K562 (cell line): ENCODE measurements at regions not wholly inside any gene's neighbourhood (a gene's known extent, or its start where the extent isn't known, plus 50 kb on each side); places are given as distances from the start of the nearest gene placed in this dataset.

Experiments used
- ATAC-seq: fragments of 200-7000 bp; cut with Tn5 transposase; 3 replicates; pipeline ENCODE4 v1.9.1; 2020; ENCODE audit warnings: moderate library complexity
- BruUV-seq: library from RNA; stranded (reverse); fragments of 400-500 nt; replicated peaks from 2 replicates; lab custom pipeline; 2021; lab: Mats Ljungman, UMichigan
- CTCF ChIA-PET: fragments of 300-600 bp; formaldehyde crosslinking; extraction: SDS; loops from one replicate; lab custom pipeline; 2021; ENCODE audit warnings: low intra/inter-chr PET ratio; lab: Yijun Ruan, JAX
- POLR2A ChIA-PET: fragments of 300-600, 350-650 bp; sonication (Branson Sonifier 250); formaldehyde crosslinking; extraction: SDS; loops from one replicate; lab custom pipeline; 2021; ENCODE audit warnings: antibody characterized with exemption, inconsistent platforms; lab: Yijun Ruan, JAX
- DNase-seq, 4 experiments: peaks; one replicate each; pipeline versions ENCODE4 v3.0.0 to v3.0.0-alpha.2; 2011 to 2018; ENCODE audit warnings: low spot score in 3 of 4, mixed read lengths in 3 of 4; ENCODE audit errors: extremely low read depth in 1 of 4
- FAIRE-seq: peaks from 2 replicates; lab custom pipeline; 2011; peaks lifted over from hg19 to GRCh38; lab: Jason Lieb, UNC
- H2AFZ ChIP-seq: 2 replicates; pipeline ENCODE4 v1.6.0; 2011; ENCODE audit warnings: low read depth, low read length, control low read depth, inconsistent platforms
- H3K27ac ChIP-seq: fragments of 200-600 bp; 3 replicates; pipeline ENCODE4 v1.8.0; 2011; ENCODE audit warnings: low read depth, mild to moderate bottlenecking, control low read depth, inconsistent platforms, low read length, moderate library complexity, mixed read lengths; ENCODE audit errors: extremely low read depth
- H3K27me3 ChIP-seq, 2 experiments: fragments of 300-600 bp in 1 of 2; 2 replicates in 1 of 2; 3 replicates in 1 of 2; pipeline versions ENCODE4 v1.6.0 to v1.8.0; 2011; ENCODE audit warnings: inconsistent platforms in 2 of 2, low read length in 2 of 2, mild to moderate bottlenecking in 1 of 2, mixed read lengths in 1 of 2, moderate library complexity in 1 of 2; ENCODE audit not compliant: control insufficient read depth in 2 of 2, insufficient read depth in 2 of 2
- H3K36me3 ChIP-seq: fragments of 300-600 bp; 3 replicates; pipeline ENCODE4 v1.8.0; 2011; ENCODE audit warnings: mild to moderate bottlenecking, low read length, inconsistent platforms; ENCODE audit not compliant: control insufficient read depth, insufficient read depth
- H3K4me1 ChIP-seq, 2 experiments: fragments of 200-600 bp in 1 of 2; replicated peaks in 1 of 2; 2 replicates in 1 of 2; 3 replicates in 1 of 2; pipeline versions ENCODE4 v1.5.1 to v1.8.0; 2011; ENCODE audit warnings: inconsistent platforms in 2 of 2, low read length in 2 of 2, mild to moderate bottlenecking in 1 of 2, mixed read lengths in 1 of 2, moderate library complexity in 1 of 2; ENCODE audit not compliant: control insufficient read depth in 2 of 2, insufficient read depth in 2 of 2
- H3K4me2 ChIP-seq: 2 replicates; pipeline ENCODE4 v1.6.1; 2011; ENCODE audit warnings: low read length, control low read depth, inconsistent platforms, mixed read lengths; ENCODE audit not compliant: insufficient read depth
- H3K4me3 ChIP-seq: fragments of 200-600 bp; sonication (generic), shearing (Covaris generic); 2 replicates; pipeline ENCODE4 v1.5.1; 2016; ENCODE audit warnings: control low read depth, inconsistent platforms
- H3K79me2 ChIP-seq: fragments of 200-600 bp; 3 replicates; pipeline ENCODE4 v1.8.0; 2011; ENCODE audit warnings: low read length, inconsistent platforms; ENCODE audit not compliant: control insufficient read depth, insufficient read depth
- H3K9ac ChIP-seq, 2 experiments: 2 replicates each; pipeline versions ENCODE4 v1.6.0 to v1.6.1; 2011; ENCODE audit warnings: low read depth in 2 of 2, low read length in 2 of 2, control low read depth in 1 of 2, inconsistent platforms in 1 of 2, mild to moderate bottlenecking in 1 of 2, mixed read lengths in 1 of 2; ENCODE audit not compliant: insufficient read depth in 1 of 2
- H3K9me1 ChIP-seq: one replicate; pipeline ENCODE4 v1.6.0; 2011; ENCODE audit warnings: inconsistent platforms, mild to moderate bottlenecking, low read length, moderate library complexity; ENCODE audit not compliant: control insufficient read depth, insufficient read depth
- H3K9me3 ChIP-seq: replicated peaks from 2 replicates; pipeline ENCODE4 v1.5.1; 2011; ENCODE audit warnings: low read depth, low read length, inconsistent platforms; ENCODE audit not compliant: control insufficient read depth, insufficient read depth
- H4K20me1 ChIP-seq: replicated peaks from 2 replicates; pipeline ENCODE4 v1.6.1; 2011; ENCODE audit warnings: low read length, inconsistent platforms, mixed read lengths; ENCODE audit not compliant: control insufficient read depth, insufficient read depth
- CBX2 ChIP-seq: fragments of 200-600 bp; sonication (generic); IDR thresholded peaks from one replicate; pipeline ENCODE4 v1.6.1; 2012; ENCODE audit warnings: mild to moderate bottlenecking, low read length, inconsistent platforms; ENCODE audit not compliant: insufficient read depth, poor library complexity, severe bottlenecking
- HNRNPK ChIP-seq: fragments of 200-400 bp; formaldehyde crosslinking; IDR thresholded peaks from one replicate; pipeline ENCODE4 v1.6.1; 2018; ENCODE audit warnings: mild to moderate bottlenecking, low read depth, low read length; ENCODE audit not compliant: poor library complexity, severe bottlenecking
- HOXB6 ChIP-seq: fragments of 250-450 bp; sonication (Bioruptor Pico); IDR thresholded peaks from 2 replicates; pipeline ENCODE4 v1.5.1; 2022; ENCODE audit warnings: mild to moderate bottlenecking, borderline replicate concordance
- MYBL2 ChIP-seq, 2 experiments: fragments of 450-650 bp in 1 of 2; sonication (generic) in 1 of 2; formaldehyde crosslinking in 1 of 2; IDR thresholded peaks; 2 replicates each; pipeline versions ENCODE4 v1.6.1 to v1.8.1; 2017 to 2022; ENCODE audit warnings: borderline replicate concordance in 1 of 2, inconsistent platforms in 1 of 2, low read depth in 1 of 2, mild to moderate bottlenecking in 1 of 2, missing genetic modification reagents in 1 of 2, moderate library complexity in 1 of 2
- NFE2L1 ChIP-seq: fragments of 450-650 bp; IDR thresholded peaks from 2 replicates; pipeline ENCODE4 v1.6.1; 2016; ENCODE audit warnings: missing genetic modification characterization, low read depth, mild to moderate bottlenecking, missing compliant biosample characterization, moderate library complexity, borderline replicate concordance
- PCBP2 ChIP-seq: fragments of 200-400 bp; formaldehyde crosslinking; IDR thresholded peaks from 2 replicates; pipeline ENCODE4 v1.6.1; 2018; ENCODE audit warnings: low read length, low read depth, mild to moderate bottlenecking, moderate library complexity; ENCODE audit not compliant: poor library complexity, severe bottlenecking
- POLR3G ChIP-seq: IDR thresholded peaks from 2 replicates; pipeline ENCODE4 v1.6.1; 2011; ENCODE audit not compliant: insufficient read length, insufficient replicate concordance; ENCODE audit errors: extremely low read depth
- RAD51 ChIP-seq: fragments of 450-650 bp; IDR thresholded peaks from 2 replicates; pipeline ENCODE4 v1.7.1; 2016; ENCODE audit warnings: low read depth, mild to moderate bottlenecking, borderline replicate concordance
- SRSF3 ChIP-seq: fragments of 200-400 bp; formaldehyde crosslinking; IDR thresholded peaks from 2 replicates; pipeline ENCODE4 v1.6.1; 2016; ENCODE audit warnings: mild to moderate bottlenecking, low read length, moderate library complexity; ENCODE audit not compliant: insufficient read depth
- SRSF7 ChIP-seq: fragments of 200-400 bp; formaldehyde crosslinking; optimal IDR thresholded peaks from 2 replicates; pipeline ENCODE3; 2017; ENCODE audit warnings: mild to moderate bottlenecking, low read depth, low read length
- STAT5A ChIP-seq: IDR thresholded peaks from 2 replicates; pipeline ENCODE4 v1.6.1; 2012; ENCODE audit warnings: low read length, inconsistent platforms, borderline replicate concordance
- ZBED1 ChIP-seq: IDR thresholded peaks from 2 replicates; pipeline ENCODE4 v1.6.1; 2014
- ZNF24 ChIP-seq: fragments of 450-650 bp; IDR thresholded peaks from 2 replicates; pipeline ENCODE4 v1.6.1; 2016
- ZNF431 ChIP-seq: sonication (generic); formaldehyde crosslinking; IDR thresholded peaks from 2 replicates; pipeline ENCODE4 v1.8.0; 2022; ENCODE audit warnings: mild to moderate bottlenecking, missing genetic modification reagents
- ZSCAN29 ChIP-seq: fragments of 450-650 bp; IDR thresholded peaks from 2 replicates; pipeline ENCODE4 v1.6.1; 2017
- WGBS: fragments of 100-300 bp; shearing (Covaris generic); methylation state at CpG from one replicate; pipeline ENCODE4 v1.1.6; 2016; ENCODE audit warnings: low coverage, mixed read lengths; ENCODE audit not compliant: insufficient coverage; ENCODE audit errors: missing lambda C conversion rate; 5-methylcytosine and 5-hydroxymethylcytosine counted together
- in situ Hi-C: fragments of 300-500 bp; cut with MboI; formaldehyde crosslinking; loops from 4 replicates; pipeline ENCODE4 v1.15.0; 2018; ENCODE audit warnings: inconsistent platforms, mixed read lengths
- intact Hi-C: fragments of 100-400 bp; cut with micrococcal nuclease; formaldehyde crosslinking; loops from 2 replicates; pipeline ENCODE4 v1.14.2; 2022
- TF ChIP-seq, protein P1 (sequence below), 2 experiments: fragments of 450-650 bp; conservative IDR thresholded peaks; 2 replicates each; pipeline ENCODE4 v1.6.1; 2017; ENCODE audit warnings: mild to moderate bottlenecking in 2 of 2, moderate library complexity in 2 of 2

GRCh38 chr7:82631998-82632397 is 188.4 kb upstream of the CACNA2D1 start:
- in situ Hi-C loops = no loop called here
- no peaks in the 10 kb centered on the region for H3K27me3 ChIP-seq
- H2AFZ ChIP-seq = no peak overlapping the region
- 0% methylated on average over 3 of the region's 3 CpGs for WGBS
- no peak for FAIRE-seq
- no peak overlapping the region for H3K27ac ChIP-seq
- no peaks in the 10 kb centered on the region for H3K79me2 ChIP-seq
- no TSS peak for BruUV-seq
- H3K9ac ChIP-seq = no peak overlapping the region
- no peak for DNase-seq
- ATAC-seq = no peak
- no peaks in the 10 kb centered on the region for H3K9me3 ChIP-seq
- ChIA-PET CTCF (no interaction called here), POLR2A (no interaction called here)
- H3K9me1 ChIP-seq = no peaks in the 10 kb centered on the region
- H3K4me3 ChIP-seq = no peak overlapping the region
- no peaks in the 10 kb centered on the region for H3K36me3 ChIP-seq
- intact Hi-C loops = no loop called here
- no peaks in the 10 kb centered on the region for H3K4me1 ChIP-seq
- no peak overlapping the region for H3K4me2 ChIP-seq
- no peak for TF ChIP-seq ZNF24
- no peak for TF ChIP-seq STAT5A
- TF ChIP-seq, all 486 proteins: peak for 0
- H4K20me1 ChIP-seq = no peaks in the 10 kb centered on the region

- no peak overlapping the region for H3K27ac ChIP-seq
- FAIRE-seq = no peak
- no peaks in the 10 kb centered on the region for H3K27me3 ChIP-seq
- no peak overlapping the region for H3K9ac ChIP-seq
- WGBS = 5% methylated on average over 3 of the region's 3 CpGs
- intact Hi-C loops = no loop called here
- H3K4me3 ChIP-seq = no peak overlapping the region
- ChIA-PET CTCF (no interaction called here), POLR2A (no interaction called here)
- no peaks in the 10 kb centered on the region for H3K4me1 ChIP-seq
- H3K9me3 ChIP-seq = no peaks in the 10 kb centered on the region; the same call in 1 of the 2 replicates
- H4K20me1 ChIP-seq = no peaks in the 10 kb centered on the region
- no peak for DNase-seq
- no peak overlapping the region for H3K4me2 ChIP-seq
- no peaks in the 10 kb centered on the region for H3K79me2 ChIP-seq
- in situ Hi-C loops = no loop called here
- ATAC-seq = no peak
- no peaks in the 10 kb centered on the region for H3K36me3 ChIP-seq
- no TSS peak for BruUV-seq
- no peaks in the 10 kb centered on the region for H3K9me1 ChIP-seq
- no peak overlapping the region for H2AFZ ChIP-seq
- TF ChIP-seq NFE2L1 (no peak), PCBP2 (no peak), ZBED1 (no peak), HNRNPK (no peak), CBX2 (no peak), RAD51 (no peak), POLR3G (no peak), ZSCAN29 (no peak), SRSF3 (no peak), ZNF431 (CRISPR knock-in tag) (no peak), MYBL2 (IDR thresholded peaks at IDR 0.05; ENCODE audit: low read depth) (no peak), MYBL2 (CRISPR knock-in tag; IDR thresholded peaks at IDR 0.05; ENCODE audit: borderline replicate concordance) (no peak), SRSF7 (no peak), HOXB6 (CRISPR knock-in tag) (no peak)
- TF ChIP-seq, protein P1, sequence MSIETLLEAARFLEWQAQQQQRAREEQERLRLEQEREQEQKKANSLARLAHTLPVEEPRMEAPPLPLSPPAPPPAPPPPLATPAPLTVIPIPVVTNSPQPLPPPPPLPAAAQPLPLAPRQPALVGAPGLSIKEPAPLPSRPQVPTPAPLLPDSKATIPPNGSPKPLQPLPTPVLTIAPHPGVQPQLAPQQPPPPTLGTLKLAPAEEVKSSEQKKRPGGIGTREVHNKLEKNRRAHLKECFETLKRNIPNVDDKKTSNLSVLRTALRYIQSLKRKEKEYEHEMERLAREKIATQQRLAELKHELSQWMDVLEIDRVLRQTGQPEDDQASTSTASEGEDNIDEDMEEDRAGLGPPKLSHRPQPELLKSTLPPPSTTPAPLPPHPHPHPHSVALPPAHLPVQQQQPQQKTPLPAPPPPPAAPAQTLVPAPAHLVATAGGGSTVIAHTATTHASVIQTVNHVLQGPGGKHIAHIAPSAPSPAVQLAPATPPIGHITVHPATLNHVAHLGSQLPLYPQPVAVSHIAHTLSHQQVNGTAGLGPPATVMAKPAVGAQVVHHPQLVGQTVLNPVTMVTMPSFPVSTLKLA (conservative IDR thresholded peaks at IDR 0.05) = no peak
These were observed 186.0 kb upstream of the CACNA2D1 start for GRCh38 chr7:82629583-82629982.
